Esophagus squamous epithelium (tissue), 5 donors: ENCODE measurements at regions not wholly inside any gene's neighbourhood (a gene's known extent, or its start where the extent isn't known, plus 50 kb on each side); places are given as distances from the start of the nearest gene placed in this dataset.
A peak's percentile ranks its signal among the peaks of the same experiment; 100 is the strongest.

Source experiments
- DNase-seq: peaks from one replicate; lab custom pipeline; 2025; lab: John Stamatoyannopoulos, UW
- H3K27ac ChIP-seq, 4 donors: fragments of 200-600 bp; sonication (generic); one replicate each; pipeline ENCODE4 v1.5.1; 2016 to 2019; ENCODE audit warnings: mild to moderate bottlenecking in 1 of 4
- H3K27me3 ChIP-seq, 4 donors: fragments of 200-600 bp; sonication (generic); 1 replicate in 3 of 4; 2 replicates in 1 of 4; pipeline versions ENCODE4 v1.5.1 to v1.6.0; 2017 to 2021; ENCODE audit warnings: antibody characterized with exemption in 1 of 4
- H3K36me3 ChIP-seq, 3 donors: fragments of 200-600 bp; sonication (generic); one replicate each; pipeline ENCODE4 v1.5.1; 2016 to 2019
- H3K4me1 ChIP-seq, 3 donors: fragments of 200-600 bp; sonication (generic); one replicate each; pipeline ENCODE4 v1.5.1; 2017 to 2019
- H3K4me3 ChIP-seq, 4 donors: fragments of 200-600 bp; sonication (generic); 1 replicate in 3 of 4; 2 replicates in 1 of 4; pipeline ENCODE4 v1.5.1; 2016 to 2019; ENCODE audit warnings: mild to moderate bottlenecking in 2 of 4, moderate library complexity in 1 of 4
- H3K9me3 ChIP-seq, 3 donors: fragments of 200-600 bp; sonication (generic); one replicate each; pipeline ENCODE4 v1.5.1; 2016 to 2019
- POLR2A ChIP-seq, 4 donors: fragments of 450-650 bp; IDR thresholded peaks; one replicate each; pipeline ENCODE4 v1.6.1; 2017; ENCODE audit warnings: antibody characterized with exemption in 4 of 4, mild to moderate bottlenecking in 4 of 4, moderate library complexity in 3 of 4
- whole genome bisulfite sequencing, 2 donors: methylation state at CpG; one replicate each; pipeline ENCODE4 v1.1.5; 2018; 5-methylcytosine and 5-hydroxymethylcytosine counted together
- intact Hi-C: fragments of 100-400 bp; cut with DNase I; formaldehyde crosslinking; loops from one replicate; pipeline ENCODE4 v1.15.0; 2022
- TF ChIP-seq, protein P1 (sequence below), 6 experiments: fragments of 450-650 bp in 4 of 6; fragments of 200-600 bp in 2 of 6; sonication (generic) in 2 of 6; IDR thresholded peaks; one replicate each; pipeline ENCODE4 v1.5.1; 2016 to 2019; ENCODE audit warnings: antibody characterized with exemption in 6 of 6, mild to moderate bottlenecking in 4 of 6, moderate library complexity in 4 of 6
- donor health status: DM: yes; HTN: yes; CAD: no.

GRCh38 chr10:78925800-78926319 is 142.9 kb upstream of the ZMIZ1 start:
- Histone ChIP-seq H3K9me3 (no peaks in the 10 kb centered on the region), H3K27me3 (no peaks in the 10 kb centered on the region), H3K4me1 (peaks cover 5 to 31% (median 15%) of the 10 kb centered on the region in 3 donors), H3K36me3 (no peaks in the 10 kb centered on the region), H3K4me3 (no peak overlapping the region), H3K27ac (peak overlapping the region; percentile 11 to 70 (median 50))
- intact Hi-C loops = no loop called here
- TF ChIP-seq, protein P1, sequence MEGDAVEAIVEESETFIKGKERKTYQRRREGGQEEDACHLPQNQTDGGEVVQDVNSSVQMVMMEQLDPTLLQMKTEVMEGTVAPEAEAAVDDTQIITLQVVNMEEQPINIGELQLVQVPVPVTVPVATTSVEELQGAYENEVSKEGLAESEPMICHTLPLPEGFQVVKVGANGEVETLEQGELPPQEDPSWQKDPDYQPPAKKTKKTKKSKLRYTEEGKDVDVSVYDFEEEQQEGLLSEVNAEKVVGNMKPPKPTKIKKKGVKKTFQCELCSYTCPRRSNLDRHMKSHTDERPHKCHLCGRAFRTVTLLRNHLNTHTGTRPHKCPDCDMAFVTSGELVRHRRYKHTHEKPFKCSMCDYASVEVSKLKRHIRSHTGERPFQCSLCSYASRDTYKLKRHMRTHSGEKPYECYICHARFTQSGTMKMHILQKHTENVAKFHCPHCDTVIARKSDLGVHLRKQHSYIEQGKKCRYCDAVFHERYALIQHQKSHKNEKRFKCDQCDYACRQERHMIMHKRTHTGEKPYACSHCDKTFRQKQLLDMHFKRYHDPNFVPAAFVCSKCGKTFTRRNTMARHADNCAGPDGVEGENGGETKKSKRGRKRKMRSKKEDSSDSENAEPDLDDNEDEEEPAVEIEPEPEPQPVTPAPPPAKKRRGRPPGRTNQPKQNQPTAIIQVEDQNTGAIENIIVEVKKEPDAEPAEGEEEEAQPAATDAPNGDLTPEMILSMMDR (IDR thresholded peaks at IDR 0.05) = no peak
- TF ChIP-seq POLR2A (IDR thresholded peaks at IDR 0.05) = no peak
- DNase-seq = no peak
- WGBS, 2 donors = 35 to 47% methylated on average over 6 of the region's 6 CpGs

DNA sequence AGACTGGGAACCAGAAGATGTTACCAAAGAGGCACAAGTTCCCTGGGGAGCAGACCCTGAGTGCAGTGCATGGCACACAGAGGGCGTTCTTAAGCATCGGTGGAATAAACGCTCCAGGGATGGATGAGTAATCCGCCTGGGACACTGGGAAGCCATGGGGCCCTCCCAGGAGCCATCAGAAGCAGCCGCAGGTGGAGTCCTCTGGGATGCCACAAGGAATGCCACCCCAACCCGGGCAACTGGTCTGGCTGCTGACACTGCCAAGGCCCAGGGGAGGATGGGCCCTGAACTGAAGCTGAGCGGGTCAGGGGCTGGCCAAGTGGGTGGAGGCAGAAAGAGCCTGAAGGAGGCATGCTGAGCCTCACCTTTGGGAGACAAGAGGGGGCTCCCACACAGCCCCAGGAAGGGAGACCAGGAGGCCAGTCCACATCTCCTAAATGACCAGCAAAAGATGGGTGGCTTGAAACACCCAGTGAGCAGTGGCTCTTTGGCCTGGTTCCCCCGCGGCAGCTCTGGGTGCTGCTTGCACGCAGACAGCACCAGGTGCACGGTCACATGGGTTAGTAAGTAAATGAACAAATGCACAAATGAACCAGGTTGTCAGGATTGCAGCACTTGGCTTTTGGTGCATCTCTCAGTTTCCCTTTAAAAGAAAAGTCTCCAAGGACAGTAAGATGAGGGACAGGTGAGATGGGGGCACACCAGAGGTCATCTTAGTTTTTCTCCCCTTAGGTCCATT is 141.3 kb upstream of the ZMIZ1 start:
- H3K27me3 ChIP-seq = no peaks in the 10 kb centered on the region
- WGBS, 2 donors = 41 to 72% methylated on average over 5 to 6 of the region's 11 CpGs
- TF ChIP-seq, protein P1 (IDR thresholded peaks at IDR 0.05) = no peak
- no peak for TF ChIP-seq POLR2A (IDR thresholded peaks at IDR 0.05)
- intact Hi-C loops = no loop called here
- no peaks in the 10 kb centered on the region for H3K36me3 ChIP-seq
- H3K4me3 ChIP-seq = no peak overlapping the region
- no peaks in the 10 kb centered on the region for H3K9me3 ChIP-seq
- peaks cover 5 to 45% (median 15%) of the 10 kb centered on the region in 3 donors for H3K4me1 ChIP-seq
- DNase-seq = no peak
- peak overlapping the region in 2 of 4 donors; percentile 28 to 33 for H3K27ac ChIP-seq

DNA sequence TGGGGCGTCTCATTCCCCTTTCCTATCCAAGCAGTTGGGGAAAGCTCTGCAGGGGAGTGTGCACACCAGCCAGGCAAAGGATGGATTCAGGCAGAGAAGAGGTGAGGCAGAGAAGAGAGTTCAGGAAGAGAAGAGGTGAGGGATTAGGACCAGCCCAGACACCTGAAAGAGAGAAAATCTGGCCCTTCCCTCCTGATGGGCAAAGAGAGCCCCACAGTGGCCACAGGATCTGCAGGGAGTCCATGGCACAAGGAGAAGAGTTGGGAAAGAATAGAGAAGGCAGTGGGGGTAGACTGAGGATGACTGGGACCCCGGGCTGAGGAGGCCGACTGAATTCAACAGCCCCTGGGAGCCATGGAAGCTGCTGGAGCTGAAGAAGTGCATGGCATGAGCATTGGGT is 140.4 kb upstream of the ZMIZ1 start:
- Histone ChIP-seq H3K4me3 (no peak overlapping the region), H3K36me3 (no peaks in the 10 kb centered on the region), H3K4me1 (peaks cover 5 to 54% (median 15%) of the 10 kb centered on the region in 3 donors), H3K27me3 (no peaks in the 10 kb centered on the region), H3K27ac (no peak overlapping the region), H3K9me3 (no peaks in the 10 kb centered on the region)
- no peak for DNase-seq
- intact Hi-C loops = no loop called here
- WGBS, 2 donors = 82 to 97% methylated on average over 2 to 3 of the region's 3 CpGs
- TF ChIP-seq, protein P1 (IDR thresholded peaks at IDR 0.05) = no peak

- Histone ChIP-seq H3K4me3 (no peak overlapping the region), H3K4me1 (peaks cover 5 to 59% (median 20%) of the 10 kb centered on the region in 3 donors), H3K36me3 (no peaks in the 10 kb centered on the region), H3K9me3 (no peaks in the 10 kb centered on the region), H3K27me3 (no peaks in the 10 kb centered on the region), H3K27ac (no peak overlapping the region)
- DNase-seq = no peak
- intact Hi-C loops = no loop called here
- WGBS, 2 donors = 50 to 60% methylated on average over 1 of the region's 1 CpG
- TF ChIP-seq POLR2A (IDR thresholded peaks at IDR 0.05) = no peak
- TF ChIP-seq, protein P1 (IDR thresholded peaks at IDR 0.05) = no peak
Observed at GRCh38 chr10:78929541-78929940, 139.2 kb upstream of the ZMIZ1 start.

GRCh38 chr10:78931321-78932053 is 137.3 kb upstream of the ZMIZ1 start:
- intact Hi-C loops = no loop called here
- WGBS, 2 donors = 55 to 79% methylated on average over 8 to 19 of the region's 21 CpGs
- Histone ChIP-seq H3K27ac (peak overlapping the region in 3 of 4 donors; percentile 9 to 73 (median 66)), H3K36me3 (no peaks in the 10 kb centered on the region), H3K4me1 (peaks cover 10 to 63% (median 22%) of the 10 kb centered on the region in 3 donors), H3K4me3 (no peak overlapping the region), H3K9me3 (no peaks in the 10 kb centered on the region), H3K27me3 (no peaks in the 10 kb centered on the region)
- TF ChIP-seq POLR2A (IDR thresholded peaks at IDR 0.05) = no peak
- TF ChIP-seq, protein P1 (IDR thresholded peaks at IDR 0.05) = no peak
- no peak for DNase-seq
